Gastrocnemius medialis (tissue), 4 donors: ENCODE measurements at regions not wholly inside any gene's neighbourhood (a gene's known extent, or its start where the extent isn't known, plus 50 kb on each side); places are given as distances from the start of the nearest gene placed in this dataset.

Experiments
- POLR2A ChIP-seq, 2 donors: fragments of 450-650 bp; IDR thresholded peaks; one replicate each; pipeline ENCODE4 v1.6.1; 2017; ENCODE audit warnings: antibody characterized with exemption in 2 of 2, mild to moderate bottlenecking in 2 of 2, moderate library complexity in 2 of 2
- TF ChIP-seq, protein P1 (sequence below), 5 experiments: fragments of 450-650 bp in 3 of 5; fragments of 200-600 bp in 2 of 5; sonication (generic) in 2 of 5; IDR thresholded peaks in 4 of 5; conservative IDR thresholded peaks in 1 of 5; 1 replicate in 4 of 5; 2 replicates in 1 of 5; pipeline ENCODE4 v1.5.1; 2016 to 2019; ENCODE audit warnings: antibody characterized with exemption in 5 of 5, mild to moderate bottlenecking in 3 of 5, moderate library complexity in 3 of 5

DNA sequence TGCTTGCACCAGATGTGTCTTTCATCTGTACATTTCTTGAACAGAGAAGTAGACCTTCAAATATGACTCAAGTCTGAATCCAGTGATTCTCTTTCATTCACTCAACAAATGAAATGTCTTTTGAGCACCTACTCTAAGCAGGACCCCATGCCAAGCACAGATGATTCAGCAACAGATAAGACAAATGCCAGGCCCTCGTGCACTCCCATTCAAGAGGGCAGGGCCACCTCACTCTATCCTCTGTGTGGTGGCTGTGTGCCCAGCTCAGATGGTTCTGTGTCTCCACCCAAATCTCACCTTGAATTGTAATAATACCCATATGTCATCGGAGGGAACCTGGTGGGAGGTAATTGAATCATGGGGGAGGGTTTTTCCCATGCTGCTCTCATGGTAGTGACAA lies 74.1 kb upstream of the NKD1 start:
- TF ChIP-seq POLR2A (IDR thresholded peaks at IDR 0.05), result no peak
- TF ChIP-seq, protein P1, sequence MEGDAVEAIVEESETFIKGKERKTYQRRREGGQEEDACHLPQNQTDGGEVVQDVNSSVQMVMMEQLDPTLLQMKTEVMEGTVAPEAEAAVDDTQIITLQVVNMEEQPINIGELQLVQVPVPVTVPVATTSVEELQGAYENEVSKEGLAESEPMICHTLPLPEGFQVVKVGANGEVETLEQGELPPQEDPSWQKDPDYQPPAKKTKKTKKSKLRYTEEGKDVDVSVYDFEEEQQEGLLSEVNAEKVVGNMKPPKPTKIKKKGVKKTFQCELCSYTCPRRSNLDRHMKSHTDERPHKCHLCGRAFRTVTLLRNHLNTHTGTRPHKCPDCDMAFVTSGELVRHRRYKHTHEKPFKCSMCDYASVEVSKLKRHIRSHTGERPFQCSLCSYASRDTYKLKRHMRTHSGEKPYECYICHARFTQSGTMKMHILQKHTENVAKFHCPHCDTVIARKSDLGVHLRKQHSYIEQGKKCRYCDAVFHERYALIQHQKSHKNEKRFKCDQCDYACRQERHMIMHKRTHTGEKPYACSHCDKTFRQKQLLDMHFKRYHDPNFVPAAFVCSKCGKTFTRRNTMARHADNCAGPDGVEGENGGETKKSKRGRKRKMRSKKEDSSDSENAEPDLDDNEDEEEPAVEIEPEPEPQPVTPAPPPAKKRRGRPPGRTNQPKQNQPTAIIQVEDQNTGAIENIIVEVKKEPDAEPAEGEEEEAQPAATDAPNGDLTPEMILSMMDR (IDR thresholded peaks at IDR 0.05 in 4 of 5, conservative IDR thresholded peaks at IDR 0.05 in 1 of 5), result no peak
